Stimulated activated naive B cell treated with anti-CD40 and anti-IgM and Interleukin-4, amounts not matched to agents 10 μg/mL and 1 μg/mL and 100 μg/mL, for 72 hours (primary cell): ENCODE measurements at regions not wholly inside any gene's neighbourhood (a gene's known extent, or its start where the extent isn't known, plus 50 kb on each side); places are given as distances from the start of the nearest gene placed in this dataset.
"Not testable (repeated sequence)": the region's sequence is repeated elsewhere in the genome, so short reads cannot be mapped to it uniquely, and the experiment has no call there.

Experiments used
- ATAC-seq, 2 donors: fragments of 150-1000 bp; cut with Tn5 transposase; replicated peaks; 2 replicates each; pipeline ENCODE4 v1.10.0; 2021; ENCODE audit warnings: moderate library complexity in 1 of 2
- DNase-seq: peaks from one replicate; pipeline ENCODE4 v3.0.0; 2021
- H3K27ac Mint-ChIP-seq: one replicate; pipeline ENCODE4 v1.8.0; 2022; ENCODE audit warnings: mild to moderate bottlenecking, mixed read lengths
- H3K27me3 Mint-ChIP-seq, 2 donors: one replicate each; pipeline ENCODE4 v1.8.0; 2022; ENCODE audit warnings: mixed read lengths in 2 of 2
- H3K36me3 Mint-ChIP-seq, 2 donors: one replicate each; pipeline ENCODE4 v1.8.0; 2022; ENCODE audit warnings: mixed read lengths in 2 of 2, mild to moderate bottlenecking in 1 of 2
- H3K4me1 Mint-ChIP-seq, 2 donors: one replicate each; pipeline ENCODE4 v1.8.0; 2022; ENCODE audit warnings: mixed read lengths in 2 of 2, mild to moderate bottlenecking in 1 of 2
- H3K4me3 Mint-ChIP-seq, 2 donors: one replicate each; pipeline ENCODE4 v1.8.0; 2022; ENCODE audit warnings: mild to moderate bottlenecking in 2 of 2, mixed read lengths in 2 of 2, moderate library complexity in 1 of 2
- H3K9me3 Mint-ChIP-seq, 2 donors: one replicate each; pipeline ENCODE4 v1.8.0; 2022; ENCODE audit warnings: mixed read lengths in 2 of 2, mild to moderate bottlenecking in 1 of 2

DNA sequence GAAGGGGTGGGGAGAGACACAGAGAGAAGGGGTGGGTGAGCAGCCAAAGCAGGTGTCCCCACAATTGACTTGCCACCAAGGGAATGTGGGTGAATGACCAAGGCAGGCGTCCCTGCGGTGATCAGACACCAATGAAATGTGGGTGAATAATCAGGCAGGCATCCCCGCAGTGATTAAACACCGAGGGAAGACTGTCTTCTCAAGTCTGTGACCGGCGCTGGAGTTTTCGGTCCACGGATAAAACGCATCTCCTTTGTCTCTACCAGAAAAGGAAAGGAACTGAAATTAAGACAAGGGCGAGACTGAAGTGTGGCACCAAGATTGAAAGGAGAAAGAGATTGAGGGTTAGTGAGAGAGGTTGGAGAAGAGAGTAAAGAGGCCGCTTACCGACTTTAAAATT lies 90.0 kb upstream of the NUDT6 start:
- H3K27me3 Mint-ChIP-seq, H3K4me3 Mint-ChIP-seq, H3K9me3 Mint-ChIP-seq, H3K4me1 Mint-ChIP-seq, DNase-seq, ATAC-seq: not testable (repeated sequence)
- Mint-ChIP-seq H3K36me3 (peaks cover 14 to 60% of the 10 kb centered on the region in 2 donors), H3K27ac (peak overlapping the region; percentile 3)

DNA sequence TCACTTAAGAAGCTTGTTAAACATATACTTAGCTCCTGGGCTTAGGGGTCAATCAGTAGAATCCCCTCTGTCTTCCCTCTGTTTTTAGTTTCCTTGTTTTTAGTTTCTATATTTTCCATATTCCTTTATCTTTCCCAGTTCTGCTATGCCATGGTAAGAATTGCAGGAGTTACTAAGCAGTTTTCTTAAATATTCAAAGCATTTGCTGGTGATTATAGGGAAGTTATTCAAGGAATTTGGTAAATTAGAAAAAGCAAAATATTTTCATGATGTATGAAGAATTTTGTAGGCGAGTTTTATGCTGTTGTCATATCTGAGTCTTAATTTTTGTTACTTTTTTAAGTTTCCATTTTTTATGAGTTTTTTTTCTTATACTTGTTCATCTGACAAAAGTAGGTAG lies 91.6 kb upstream of the NUDT6 start:
- Mint-ChIP-seq H3K4me3 (no peak overlapping the region), H3K27me3 (no peaks in the 10 kb centered on the region), H3K36me3 (peaks cover 15 to 48% of the 10 kb centered on the region in 2 donors), H3K27ac (no peak overlapping the region), H3K9me3 (no peaks in the 10 kb centered on the region), H3K4me1 (no peaks in the 10 kb centered on the region)
- DNase-seq: no peak
- ATAC-seq: no peak

DNA sequence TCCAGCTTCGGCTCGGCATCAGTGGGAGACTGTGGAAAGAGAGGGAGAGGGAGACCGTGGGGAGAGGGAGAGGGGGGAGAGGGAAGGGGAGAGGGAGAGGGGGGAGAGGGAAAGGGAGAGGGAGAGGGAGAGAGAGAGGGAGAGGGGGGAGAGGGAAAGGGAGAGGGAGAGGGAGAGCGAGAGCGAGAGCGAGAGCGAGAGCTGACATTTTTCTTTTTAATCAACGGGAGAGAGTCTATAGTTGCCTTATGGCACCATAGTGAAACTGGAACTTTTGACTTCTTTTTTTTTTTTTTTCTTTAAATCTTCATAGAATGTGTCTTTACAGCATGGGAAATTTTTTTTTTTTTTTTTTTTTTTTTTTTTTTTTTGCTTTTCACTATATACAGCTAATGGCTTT lies 94.7 kb upstream of the NUDT6 start:
- no peak for ATAC-seq
- H3K4me3 Mint-ChIP-seq: no peak overlapping the region
- no peaks in the 10 kb centered on the region for H3K9me3 Mint-ChIP-seq
- no peak overlapping the region for H3K27ac Mint-ChIP-seq
- no peaks in the 10 kb centered on the region for H3K27me3 Mint-ChIP-seq
- no peak for DNase-seq
- peaks cover 12 to 36% of the 10 kb centered on the region in 2 donors for H3K36me3 Mint-ChIP-seq
- H3K4me1 Mint-ChIP-seq: no peaks in the 10 kb centered on the region

DNA sequence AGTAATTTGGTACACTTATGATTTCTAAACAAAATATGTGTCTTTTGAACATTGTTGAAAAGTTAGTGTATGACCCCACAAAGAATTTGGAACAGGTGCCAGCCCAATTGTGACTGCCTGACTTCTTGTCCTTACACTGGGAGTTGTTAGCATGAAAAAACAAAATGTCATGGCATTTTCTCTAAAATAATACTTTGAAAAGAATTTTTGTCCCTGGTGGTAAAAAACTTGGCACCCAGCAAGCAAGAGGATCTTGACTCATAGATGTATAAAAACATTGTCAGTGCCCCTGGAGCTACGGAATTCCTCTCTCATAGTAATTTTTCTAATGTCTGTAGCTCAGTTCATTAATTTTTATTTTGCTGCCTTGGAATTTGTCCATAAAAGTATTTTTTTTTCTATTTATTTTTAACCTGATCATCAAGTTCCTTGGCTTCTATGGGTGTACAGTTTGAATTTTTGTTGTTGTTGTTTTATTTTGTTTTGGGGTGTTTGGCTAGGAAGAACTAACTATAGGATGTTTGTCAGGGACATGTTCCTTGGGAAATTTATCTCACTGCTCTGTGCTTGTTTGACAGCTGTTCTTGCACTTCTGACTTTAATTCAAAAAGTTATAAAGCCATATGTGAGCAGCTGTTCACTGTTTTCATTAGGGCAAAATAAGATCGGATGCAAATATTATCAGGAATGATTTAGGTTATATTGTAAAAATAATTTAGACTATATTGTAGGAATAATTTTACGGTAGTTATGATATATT lies 95.4 kb upstream of the NUDT6 start:
- H3K36me3 Mint-ChIP-seq: peaks cover 6 to 28% of the 10 kb centered on the region in 2 donors
- no peak for ATAC-seq

DNA sequence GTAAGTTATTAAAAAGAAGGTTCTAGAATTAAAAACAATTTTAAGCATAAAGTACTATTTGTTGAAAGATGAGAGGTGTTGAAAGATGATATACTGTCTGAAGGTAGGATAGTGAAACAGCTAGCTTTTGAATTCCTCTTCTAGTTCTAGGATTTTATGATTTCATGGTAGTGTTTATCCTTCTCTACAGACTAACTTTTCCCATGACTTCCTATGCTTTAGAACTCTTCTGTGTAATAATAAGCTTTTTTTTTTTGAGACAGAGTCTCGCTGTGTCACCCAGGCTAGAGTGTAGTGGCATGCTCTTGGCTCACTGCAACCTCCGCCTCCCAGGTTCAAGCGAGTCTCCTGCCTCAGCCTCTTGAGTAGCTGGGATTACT lies 96.0 kb upstream of the NUDT6 start:
- Mint-ChIP-seq H3K4me1 (no peaks in the 10 kb centered on the region), H3K9me3 (no peaks in the 10 kb centered on the region), H3K27me3 (no peaks in the 10 kb centered on the region)

More for the DNA sequence above, 95.4 kb upstream of the NUDT6 start:
- Mint-ChIP-seq H3K4me3 (no peak overlapping the region), H3K4me1 (no peaks in the 10 kb centered on the region), H3K27ac (no peak overlapping the region), H3K9me3 (no peaks in the 10 kb centered on the region), H3K27me3 (no peaks in the 10 kb centered on the region)
- DNase-seq: no peak

DNA sequence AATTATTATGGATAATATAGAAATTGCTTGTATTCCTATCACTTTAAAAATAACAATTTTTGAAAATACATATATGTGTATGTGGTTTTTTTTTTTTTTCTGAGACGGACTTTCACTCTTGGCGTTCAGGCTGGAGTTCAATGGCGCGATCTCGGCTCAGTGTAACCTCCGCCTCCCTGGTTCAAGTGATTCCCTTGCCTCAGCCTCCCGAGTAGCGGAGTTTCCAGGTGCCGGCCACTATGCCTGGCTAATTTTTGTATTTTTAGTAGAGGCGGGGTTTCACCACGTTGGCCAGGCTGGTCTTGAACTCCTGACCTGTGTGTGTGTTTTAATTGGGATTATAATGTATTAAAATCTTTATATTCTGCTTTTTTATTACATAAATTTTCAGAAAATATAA lies 97.9 kb upstream of the NUDT6 start:
- Mint-ChIP-seq H3K4me3 (no peak overlapping the region), H3K4me1 (peaks cover 3 to 8% of the 10 kb centered on the region in 2 donors), H3K9me3 (no peaks in the 10 kb centered on the region), H3K36me3 (peaks cover 4 to 24% of the 10 kb centered on the region in 2 donors), H3K27me3 (no peaks in the 10 kb centered on the region), H3K27ac (no peak overlapping the region)
- no peak for ATAC-seq
- no peak for DNase-seq

More for the DNA sequence above, 96.0 kb upstream of the NUDT6 start:
- H3K4me3 Mint-ChIP-seq: no peak overlapping the region
- no peak for DNase-seq
- H3K36me3 Mint-ChIP-seq: peaks cover 4 to 23% of the 10 kb centered on the region in 2 donors
- no peak for ATAC-seq
- H3K27ac Mint-ChIP-seq: no peak overlapping the region

DNA sequence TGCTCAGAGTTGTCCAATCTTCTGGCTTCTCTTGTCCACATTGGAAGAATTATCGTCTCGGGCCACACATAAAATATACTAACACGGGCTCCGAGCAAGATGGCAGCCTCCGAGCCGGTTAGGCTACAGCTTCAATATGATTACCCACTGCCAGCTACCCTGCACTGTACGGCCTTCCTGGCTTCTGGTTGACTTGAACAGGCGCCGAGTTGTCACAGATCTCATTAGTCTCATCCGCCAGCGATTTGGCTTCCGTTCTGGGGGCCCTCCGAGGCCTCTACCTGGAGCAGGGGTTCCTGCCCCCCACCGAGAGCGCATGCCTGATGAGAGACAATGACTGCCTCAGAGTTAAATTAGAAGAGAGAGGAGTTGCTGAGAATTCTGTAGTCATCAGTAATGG lies 101.2 kb upstream of the NUDT6 start:
- ATAC-seq (no peak), DNase-seq (no peak)
- H3K27me3 Mint-ChIP-seq: no peaks in the 10 kb centered on the region
- H3K27ac Mint-ChIP-seq: no peak overlapping the region
- no peak overlapping the region for H3K4me3 Mint-ChIP-seq
- H3K36me3 Mint-ChIP-seq: peaks cover 5 to 31% of the 10 kb centered on the region in 2 donors
- peaks cover 6 to 19% of the 10 kb centered on the region in 2 donors for H3K4me1 Mint-ChIP-seq
- no peaks in the 10 kb centered on the region for H3K9me3 Mint-ChIP-seq

DNA sequence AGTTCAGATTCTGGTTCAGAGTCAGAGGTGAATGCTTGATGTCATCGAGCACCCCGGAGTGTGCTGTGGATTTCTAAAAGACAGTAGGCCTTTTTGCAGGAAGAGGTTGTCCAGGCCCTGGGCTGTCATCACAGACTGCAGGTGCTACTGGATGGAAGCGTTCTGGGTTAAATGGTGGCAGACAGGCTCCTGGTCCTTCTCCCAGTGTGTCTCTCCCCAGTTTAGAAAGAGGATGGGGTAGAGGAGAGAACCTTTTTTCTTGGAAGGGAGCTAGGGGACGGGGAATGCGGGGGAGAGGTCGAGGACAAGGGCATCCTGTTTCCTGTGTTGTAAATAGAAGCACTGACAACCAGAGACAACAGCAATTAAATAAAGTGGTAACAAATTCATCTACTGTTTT lies 102.3 kb upstream of the NUDT6 start:
- Mint-ChIP-seq H3K27ac (no peak overlapping the region), H3K4me1 (peaks cover 6 to 19% of the 10 kb centered on the region in 2 donors), H3K36me3 (peaks cover 9 to 37% of the 10 kb centered on the region in 2 donors), H3K4me3 (no peak overlapping the region), H3K27me3 (no peaks in the 10 kb centered on the region), H3K9me3 (no peaks in the 10 kb centered on the region)
- no peak for DNase-seq
- no peak for ATAC-seq

DNA sequence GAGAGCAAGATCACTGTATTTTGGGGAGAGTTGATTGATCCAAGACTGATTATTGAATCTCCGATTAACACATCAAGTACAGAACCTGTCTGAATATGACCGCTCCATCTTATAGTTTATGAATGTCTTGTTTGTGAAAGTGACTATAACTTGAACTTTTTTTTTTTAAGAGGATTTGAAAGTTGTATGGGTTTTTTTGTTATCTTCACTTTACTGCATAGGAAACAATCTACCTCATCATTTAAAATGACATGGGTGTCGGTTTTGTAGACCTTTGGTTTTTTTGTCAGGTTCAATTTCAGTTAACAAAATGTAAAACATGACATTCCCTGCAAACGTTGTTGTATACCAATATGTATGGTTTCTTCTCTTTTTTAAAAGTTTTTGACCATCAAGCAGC lies 103.0 kb upstream of the NUDT6 start:
- H3K4me3 Mint-ChIP-seq: no peak overlapping the region

DNA sequence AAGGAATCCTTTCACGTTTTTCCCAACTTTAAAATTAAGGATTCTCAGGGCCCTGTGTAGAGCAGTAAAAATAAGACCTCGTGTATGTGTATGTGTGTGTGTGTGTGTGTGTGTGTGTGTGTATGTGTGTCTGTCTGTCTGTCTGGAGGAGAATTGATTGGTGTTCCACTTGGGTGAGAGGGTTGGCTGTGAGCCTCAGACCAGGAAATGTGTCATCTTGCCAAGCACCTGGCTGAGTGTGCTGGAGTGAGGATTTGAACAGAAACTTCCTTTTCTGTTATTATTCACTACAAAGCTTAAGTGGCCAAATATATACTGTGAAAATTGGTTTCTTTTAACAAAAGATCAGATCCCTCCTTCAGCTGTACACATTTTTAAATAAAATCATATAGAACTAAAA lies 103.6 kb upstream of the NUDT6 start:
- H3K27me3 Mint-ChIP-seq, H3K9me3 Mint-ChIP-seq, DNase-seq, H3K4me3 Mint-ChIP-seq: not testable (repeated sequence)
- Mint-ChIP-seq H3K36me3 (peaks cover 11 to 34% of the 10 kb centered on the region in 2 donors), H3K27ac (peak overlapping the region; percentile 2), H3K4me1 (peaks cover 6 to 19% of the 10 kb centered on the region in 2 donors)
- peak; percentile 73 to 76 for ATAC-seq

More for the DNA sequence above, 103.0 kb upstream of the NUDT6 start:
- H3K36me3 Mint-ChIP-seq: peaks cover 11 to 34% of the 10 kb centered on the region in 2 donors
- H3K9me3 Mint-ChIP-seq: no peaks in the 10 kb centered on the region
- H3K4me1 Mint-ChIP-seq: peaks cover 6 to 19% of the 10 kb centered on the region in 2 donors
- H3K27me3 Mint-ChIP-seq: no peaks in the 10 kb centered on the region
- ATAC-seq (peak; percentile 51 to 59), DNase-seq (no peak)
- H3K27ac Mint-ChIP-seq: no peak overlapping the region

DNA sequence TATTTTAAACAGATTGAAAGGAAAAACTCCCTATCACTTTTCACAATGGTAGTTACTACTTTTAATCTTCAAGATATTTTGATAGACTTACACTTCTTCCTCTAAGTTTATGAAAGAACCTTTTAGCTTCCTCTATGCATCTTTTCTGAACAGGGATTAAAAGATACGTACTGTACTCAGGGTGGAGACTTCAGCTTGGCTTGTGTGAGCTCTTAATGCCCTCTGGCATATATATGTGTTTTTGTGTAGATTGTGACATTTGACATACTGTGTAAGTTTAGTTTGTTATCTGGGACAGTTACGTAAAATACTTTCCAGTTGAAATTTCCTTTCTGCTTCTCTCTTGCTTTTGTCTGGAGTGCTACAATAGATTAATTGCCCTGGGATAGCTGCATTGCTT lies 109.3 kb upstream of the NUDT6 start:
- H3K27ac Mint-ChIP-seq: no peak overlapping the region
- no peaks in the 10 kb centered on the region for H3K27me3 Mint-ChIP-seq
- no peak for ATAC-seq
- no peaks in the 10 kb centered on the region for H3K9me3 Mint-ChIP-seq
- H3K36me3 Mint-ChIP-seq: peaks cover 19 to 34% of the 10 kb centered on the region in 2 donors
- H3K4me3 Mint-ChIP-seq: no peak overlapping the region
- H3K4me1 Mint-ChIP-seq: peaks cover 6% of the 10 kb centered on the region in 2 donors
- no peak for DNase-seq

DNA sequence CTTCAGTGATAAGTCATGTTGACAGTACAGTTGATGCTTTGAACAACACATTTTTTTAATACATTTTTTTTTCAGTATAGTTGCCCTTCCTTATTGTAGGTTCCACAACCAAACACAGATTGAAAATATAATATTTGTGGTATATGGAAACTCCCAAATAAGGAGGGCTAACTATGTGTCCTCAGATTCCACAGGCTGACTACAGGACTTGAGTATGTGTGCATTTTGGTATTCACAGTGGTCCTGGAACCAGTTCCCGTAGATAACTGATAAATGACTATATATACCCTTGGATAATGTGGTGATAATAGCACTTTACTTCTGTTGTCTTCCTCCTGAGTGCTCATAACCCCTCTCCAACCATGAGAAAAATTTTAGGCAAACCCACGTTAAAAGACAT lies 111.6 kb upstream of the NUDT6 start:
- ATAC-seq (no peak), DNase-seq (no peak)
- peaks cover 17 to 25% of the 10 kb centered on the region in 2 donors for H3K36me3 Mint-ChIP-seq
- no peak overlapping the region for H3K4me3 Mint-ChIP-seq
- H3K27me3 Mint-ChIP-seq: no peaks in the 10 kb centered on the region
- no peak overlapping the region for H3K27ac Mint-ChIP-seq
- H3K9me3 Mint-ChIP-seq: no peaks in the 10 kb centered on the region
- peaks cover 6% of the 10 kb centered on the region in 2 donors for H3K4me1 Mint-ChIP-seq

DNA sequence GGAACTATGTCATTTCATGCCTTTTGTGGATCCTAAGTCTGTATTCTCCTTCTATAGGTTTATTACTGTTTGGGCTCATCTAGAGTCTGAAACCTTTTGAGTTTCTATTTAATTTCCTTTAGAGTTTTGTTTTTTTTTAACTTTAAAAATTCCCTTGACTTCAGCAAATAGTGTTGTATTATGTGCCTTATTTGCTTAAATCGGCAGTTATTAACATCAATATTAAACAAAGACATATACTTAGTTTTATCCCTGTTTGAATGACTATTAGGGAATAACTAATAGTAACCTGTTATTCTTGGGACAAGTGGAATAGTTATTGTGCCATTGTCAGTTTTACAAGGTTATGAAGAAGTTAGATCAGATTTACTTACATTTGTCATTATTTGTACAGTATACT lies 112.8 kb upstream of the NUDT6 start:
- DNase-seq (no peak), ATAC-seq (no peak)
- Mint-ChIP-seq H3K36me3 (peaks cover 13 to 18% of the 10 kb centered on the region in 2 donors), H3K27ac (no peak overlapping the region), H3K27me3 (no peaks in the 10 kb centered on the region), H3K4me3 (no peak overlapping the region), H3K9me3 (no peaks in the 10 kb centered on the region), H3K4me1 (peaks cover 6% of the 10 kb centered on the region in 2 donors)

DNA sequence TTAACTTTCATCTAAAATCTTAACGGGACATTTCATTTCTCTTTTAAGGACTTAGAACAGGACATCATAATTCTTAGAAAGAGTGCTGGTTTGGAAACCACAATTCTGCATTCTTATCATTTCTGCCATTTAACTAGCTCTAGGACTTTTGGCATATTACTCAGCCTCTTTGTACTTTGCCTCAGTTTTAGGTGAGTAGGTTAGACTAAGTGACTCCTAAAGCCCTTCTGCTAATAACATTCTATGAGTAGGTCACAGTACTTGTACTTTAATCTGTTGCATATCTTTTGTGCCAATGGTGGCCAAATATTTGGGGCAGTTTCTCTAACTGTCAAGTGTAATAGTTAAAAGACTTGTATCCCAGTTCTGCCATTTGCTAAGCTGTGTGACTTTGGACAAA lies 115.4 kb upstream of the NUDT6 start:
- no peak overlapping the region for H3K27ac Mint-ChIP-seq
- H3K27me3 Mint-ChIP-seq: no peaks in the 10 kb centered on the region
- ATAC-seq: no peak
- peaks cover 24 to 26% of the 10 kb centered on the region in 2 donors for H3K36me3 Mint-ChIP-seq
- no peak overlapping the region for H3K4me3 Mint-ChIP-seq
- H3K4me1 Mint-ChIP-seq: peaks cover 6% of the 10 kb centered on the region in 2 donors
- no peak for DNase-seq
- H3K9me3 Mint-ChIP-seq: peaks cover 5 to 6% of the 10 kb centered on the region in 2 donors

DNA sequence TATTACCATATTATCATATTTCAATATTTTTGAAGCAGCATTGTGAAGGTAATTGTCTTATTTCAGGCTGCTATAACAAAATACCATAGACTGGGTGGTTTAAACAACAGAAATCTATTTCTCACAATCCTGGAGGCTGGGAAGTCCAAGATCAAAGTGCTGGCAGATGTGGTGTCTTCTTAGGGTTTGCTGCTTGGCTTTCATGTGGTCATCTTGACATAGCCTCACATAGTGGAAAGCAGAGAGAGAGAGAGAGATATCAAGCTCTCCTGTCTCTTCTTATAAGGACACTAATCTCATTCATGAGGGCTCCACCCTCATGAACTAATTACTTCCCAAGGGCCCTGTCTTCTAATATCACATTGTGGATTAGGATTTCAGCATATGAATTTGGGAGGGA lies 119.7 kb upstream of the NUDT6 start:
- Mint-ChIP-seq H3K9me3 (peaks cover 11 to 15% of the 10 kb centered on the region in 2 donors), H3K27me3 (no peaks in the 10 kb centered on the region), H3K4me1 (no peaks in the 10 kb centered on the region), H3K4me3 (no peak overlapping the region), H3K36me3 (peaks cover 29 to 53% of the 10 kb centered on the region in 2 donors), H3K27ac (no peak overlapping the region)
- no peak for ATAC-seq
- DNase-seq: no peak
